ENCODE measurements at regions not wholly inside any gene's neighbourhood (a gene's known extent, or its start where the extent isn't known, plus 50 kb on each side); places are given as distances from the start of the nearest gene placed in this dataset.
A peak's percentile ranks its signal among the peaks of the same experiment; 100 is the strongest.

DNA sequence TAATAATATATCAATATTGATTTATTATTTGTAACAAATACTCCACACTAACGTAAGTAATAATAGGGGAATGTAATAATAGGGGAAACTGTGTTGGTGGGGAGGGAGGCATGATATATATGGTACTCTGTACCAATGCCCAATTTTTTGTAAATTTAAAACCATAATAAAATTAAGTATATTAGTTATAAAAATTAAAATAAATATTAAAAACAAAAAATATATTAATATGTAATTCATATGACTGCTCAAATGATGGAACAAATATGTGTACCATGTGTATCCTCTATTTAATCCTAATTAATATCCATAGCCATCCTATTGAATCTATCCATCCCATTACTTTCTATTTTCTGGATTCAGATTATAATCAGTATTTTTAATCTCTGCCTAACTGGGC is 578.0 kb downstream of the KCNA4 start:
- in situ Hi-C loops (cut with MboI; ENCODE audit: low sequenced_read_pairs in 4 of 4), result loop anchor here in 1 of 4 donors (25.0 kb wide), 1 partner anchor 1473 kb away; no protein-coding TSS in a partner anchor
- no peak for TF ChIP-seq CTCF (IDR thresholded peaks at IDR 0.05 in 4 of 5, conservative IDR thresholded peaks at IDR 0.05 in 1 of 5)
- intact Hi-C loops (cut with DNase I; ENCODE audit: low total_unique reads), result no loop called here

GRCh38 chr11:29435421-29435820 is 581.4 kb downstream of the KCNA4 start:
- intact Hi-C loops (cut with DNase I; ENCODE audit: low total_unique reads), result no loop called here
- H3K27me3 ChIP-seq, result no peaks in the 10 kb centered on the region
- TF ChIP-seq POLR2A (IDR thresholded peaks at IDR 0.05), result no peak
- no peak for TF ChIP-seq CTCF (IDR thresholded peaks at IDR 0.05 in 4 of 5, conservative IDR thresholded peaks at IDR 0.05 in 1 of 5)
- no peaks in the 10 kb centered on the region for H3K36me3 ChIP-seq
- DNase-seq (no peak), ATAC-seq (no peak)
- in situ Hi-C loops (cut with MboI; ENCODE audit: low sequenced_read_pairs in 4 of 4), result loop anchor here in 1 of 4 donors (25.0 kb wide), 1 partner anchor 1477 kb away; no protein-coding TSS in a partner anchor
- H3K4me3 ChIP-seq, result no peak overlapping the region
- no peak overlapping the region for H3K27ac ChIP-seq
- H3K9me3 ChIP-seq, result no peaks in the 10 kb centered on the region
- no peaks in the 10 kb centered on the region for H3K4me1 ChIP-seq

More for the DNA sequence above, 578.0 kb downstream of the KCNA4 start:
- Histone ChIP-seq H3K9me3 (no peaks in the 10 kb centered on the region), H3K36me3 (no peaks in the 10 kb centered on the region), H3K27me3 (no peaks in the 10 kb centered on the region), H3K27ac (no peak overlapping the region), H3K4me1 (no peaks in the 10 kb centered on the region), H3K4me3 (no peak overlapping the region)
- ATAC-seq (no peak), DNase-seq (no peak)

DNA sequence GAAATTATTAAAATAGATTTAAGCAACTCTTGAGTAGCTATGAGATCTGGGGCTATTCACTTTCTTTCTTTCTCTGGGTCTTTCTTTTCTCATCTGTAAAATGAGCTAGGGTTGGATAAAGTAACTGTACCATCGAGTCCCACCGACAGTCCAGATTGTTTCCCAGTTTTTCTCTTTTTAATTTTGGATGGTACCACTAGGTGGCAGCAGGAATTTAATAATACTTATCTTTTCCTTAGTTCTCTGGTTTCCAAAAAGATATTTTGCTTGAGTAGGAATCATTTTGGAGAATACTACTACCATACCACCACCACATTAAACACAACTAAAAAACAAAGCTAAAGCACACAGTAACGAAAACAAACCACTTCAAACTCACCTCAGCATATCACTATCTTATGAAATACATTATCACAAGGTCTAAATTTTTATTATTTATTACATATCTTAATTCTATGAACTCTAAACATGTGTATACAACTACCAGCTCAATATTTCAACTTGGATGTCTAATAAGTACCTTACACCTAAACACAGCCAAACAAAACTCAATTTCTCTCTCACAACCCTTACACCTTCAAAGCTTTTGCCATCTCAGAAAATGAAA is 584.0 kb downstream of the KCNA4 start:
- H3K9me3 ChIP-seq, result no peaks in the 10 kb centered on the region
- no peaks in the 10 kb centered on the region for H3K36me3 ChIP-seq
- no peaks in the 10 kb centered on the region for H3K27me3 ChIP-seq
- intact Hi-C loops (cut with DNase I; ENCODE audit: low total_unique reads) (loop anchor here (5.0 kb wide), 1 partner anchor 709 kb away; no protein-coding TSS in a partner anchor), in situ Hi-C loops (cut with MboI; ENCODE audit: low sequenced_read_pairs in 4 of 4) (loop anchor here in 1 of 4 donors (25.0 kb wide), 1 partner anchor 1479 kb away; no protein-coding TSS in a partner anchor)
- H3K4me3 ChIP-seq, result no peak overlapping the region
- TF ChIP-seq POLR2A (IDR thresholded peaks at IDR 0.05), result no peak
- TF ChIP-seq CTCF (IDR thresholded peaks at IDR 0.05 in 4 of 5, conservative IDR thresholded peaks at IDR 0.05 in 1 of 5), result peak in 2 of 5 experiments; percentile 11 to 25
- no peaks in the 10 kb centered on the region for H3K4me1 ChIP-seq
- no peak for ATAC-seq
- no peak for DNase-seq
- H3K27ac ChIP-seq, result no peak overlapping the region

DNA sequence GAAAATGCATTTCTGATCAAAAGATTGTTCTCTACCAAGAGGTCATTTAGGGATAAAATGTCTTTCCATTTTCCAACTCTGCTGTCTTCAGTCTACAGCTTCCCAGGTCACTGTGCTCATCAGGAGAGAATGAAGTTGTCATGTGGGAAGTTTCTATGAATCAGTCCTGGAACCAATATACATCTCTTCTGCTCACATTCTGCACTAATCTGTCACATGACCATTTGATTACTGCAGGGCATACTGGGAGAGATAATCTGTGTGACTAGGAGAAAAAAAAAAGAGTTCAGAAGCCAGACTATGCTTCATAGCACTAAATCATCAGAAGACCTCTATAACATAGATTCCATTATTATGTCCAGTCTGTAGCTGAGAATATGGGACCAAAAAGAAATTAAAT is 611.5 kb downstream of the KCNA4 start:
- H3K4me1 ChIP-seq, result no peaks in the 10 kb centered on the region
- no peak overlapping the region for H3K4me3 ChIP-seq
- ATAC-seq, result no peak
- no peak for TF ChIP-seq POLR2A (IDR thresholded peaks at IDR 0.05)
- TF ChIP-seq CTCF (IDR thresholded peaks at IDR 0.05 in 4 of 5, conservative IDR thresholded peaks at IDR 0.05 in 1 of 5), result no peak
- H3K36me3 ChIP-seq, result no peaks in the 10 kb centered on the region
- DNase-seq, result no peak
- no peaks in the 10 kb centered on the region for H3K27me3 ChIP-seq
- intact Hi-C loops (cut with DNase I; ENCODE audit: low total_unique reads) (no loop called here), in situ Hi-C loops (cut with MboI; ENCODE audit: low sequenced_read_pairs in 4 of 4) (no loop called here)
- H3K9me3 ChIP-seq, result no peaks in the 10 kb centered on the region
- H3K27ac ChIP-seq, result no peak overlapping the region
